GM19455 (cell line): ENCODE measurements at regions not wholly inside any gene's neighbourhood (a gene's known extent, or its start where the extent isn't known, plus 50 kb on each side); places are given as distances from the start of the nearest gene placed in this dataset.

Experiments
- ATAC-seq: cut with Tn5 transposase; IDR thresholded peaks from one replicate; pipeline ENCODE4 v1.9.1; 2021; ENCODE audit not compliant: unreplicated experiment

- ATAC-seq = no peak
Measured at GRCh38 chr15:97838606-97839210, 121.8 kb upstream of the ARRDC4 start.

GRCh38 chr15:97840501-97840900, 120.0 kb upstream of the ARRDC4 start:
- no peak for ATAC-seq

GRCh38 chr15:97841558-97841957, 118.9 kb upstream of the ARRDC4 start:
- ATAC-seq = no peak

- ATAC-seq = no peak
Measured at GRCh38 chr15:97849183-97849582, 111.3 kb upstream of the ARRDC4 start.

- ATAC-seq = no peak
Measured at GRCh38 chr15:97858296-97858695, 102.2 kb upstream of the ARRDC4 start.

GRCh38 chr15:97861529-97862260, 98.8 kb upstream of the ARRDC4 start:
- no peak for ATAC-seq

- no peak for ATAC-seq
Measured at GRCh38 chr15:97866959-97867358, 93.5 kb upstream of the ARRDC4 start.

GRCh38 chr15:97867870-97868269, 92.6 kb upstream of the ARRDC4 start:
- ATAC-seq = no peak

- no peak for ATAC-seq
Measured at GRCh38 chr15:97868981-97869380, 91.5 kb upstream of the ARRDC4 start.

- no peak for ATAC-seq
Measured at GRCh38 chr15:97870771-97871170, 89.7 kb upstream of the ARRDC4 start.

GRCh38 chr15:97874139-97874538, 86.4 kb upstream of the ARRDC4 start:
- no peak for ATAC-seq

- ATAC-seq = no peak
Measured at GRCh38 chr15:97875025-97875512, 85.4 kb upstream of the ARRDC4 start.

GRCh38 chr15:97875513-97876280, 84.8 kb upstream of the ARRDC4 start:
- ATAC-seq = no peak

- no peak for ATAC-seq
Measured at GRCh38 chr15:97876281-97876675, 84.2 kb upstream of the ARRDC4 start.

- no peak for ATAC-seq
Measured at GRCh38 chr15:97881346-97881965, 79.0 kb upstream of the ARRDC4 start.

GRCh38 chr15:97884513-97885131, 75.9 kb upstream of the ARRDC4 start:
- no peak for ATAC-seq

GRCh38 chr15:97890307-97890706, 70.2 kb upstream of the ARRDC4 start:
- no peak for ATAC-seq

- no peak for ATAC-seq
Measured at GRCh38 chr15:97892167-97892938, 68.2 kb upstream of the ARRDC4 start.

- ATAC-seq = no peak
Measured at GRCh38 chr15:97893967-97894366, 66.5 kb upstream of the ARRDC4 start.

GRCh38 chr15:97899981-97900380, 60.5 kb upstream of the ARRDC4 start:
- ATAC-seq = no peak
